MCF 10A (cell line): ENCODE measurements at regions not wholly inside any gene's neighbourhood (a gene's known extent, or its start where the extent isn't known, plus 50 kb on each side); places are given as distances from the start of the nearest gene placed in this dataset.

Source experiments
- BruUV-seq: library from RNA; stranded (reverse); fragments of 400-500 nt; replicated peaks from 2 replicates; lab custom pipeline; 2021; lab: Mats Ljungman, UMichigan
- CTCF ChIA-PET: fragments of 300-600 bp; sonication (Branson Sonifier 250); formaldehyde crosslinking; extraction: SDS; loops from one replicate; lab custom pipeline; 2021; ENCODE audit warnings: antibody characterized with exemption, inconsistent platforms; lab: Yijun Ruan, JAX
- POLR2A ChIA-PET: fragments of 300-600, 350-650 bp; sonication (Branson Sonifier 250); formaldehyde crosslinking; extraction: SDS; loops from one replicate; lab custom pipeline; 2020; ENCODE audit warnings: antibody characterized with exemption, inconsistent platforms; lab: Yijun Ruan, JAX
- DNase-seq: peaks from one replicate; pipeline ENCODE4 v3.0.0-alpha.2; 2018; ENCODE audit not compliant: unreplicated experiment
- H3K27ac Mint-ChIP-seq: one replicate; pipeline ENCODE4 v1.8.0; 2022; ENCODE audit warnings: mild to moderate bottlenecking, low read depth, mixed read lengths; ENCODE audit not compliant: unreplicated experiment
- H3K27me3 Mint-ChIP-seq: one replicate; pipeline ENCODE4 v1.8.0; 2022; ENCODE audit warnings: mixed read lengths; ENCODE audit not compliant: insufficient read depth, unreplicated experiment
- H3K36me3 Mint-ChIP-seq: one replicate; pipeline ENCODE4 v1.8.0; 2022; ENCODE audit warnings: mild to moderate bottlenecking, moderate library complexity, mixed read lengths; ENCODE audit not compliant: insufficient read depth, unreplicated experiment
- H3K4me1 Mint-ChIP-seq: one replicate; pipeline ENCODE4 v1.8.0; 2022; ENCODE audit warnings: mixed read lengths; ENCODE audit not compliant: insufficient read depth, unreplicated experiment
- H3K4me3 Mint-ChIP-seq: one replicate; pipeline ENCODE4 v1.8.0; 2022; ENCODE audit warnings: mild to moderate bottlenecking, moderate library complexity, mixed read lengths; ENCODE audit not compliant: unreplicated experiment
- H3K9me3 Mint-ChIP-seq: one replicate; pipeline ENCODE4 v1.8.0; 2022; ENCODE audit warnings: mixed read lengths; ENCODE audit not compliant: unreplicated experiment
- intact Hi-C: fragments of 100-400 bp; cut with micrococcal nuclease; formaldehyde crosslinking; loops from 2 replicates; pipeline ENCODE4 v1.14.1; 2022
- TF ChIP-seq, protein P1 (sequence below): fragments of 200-600 bp; IDR thresholded peaks from one replicate; pipeline ENCODE4 v1.8.0; 2022; ENCODE audit warnings: antibody characterized with exemption, mild to moderate bottlenecking; ENCODE audit not compliant: unreplicated experiment

DNA sequence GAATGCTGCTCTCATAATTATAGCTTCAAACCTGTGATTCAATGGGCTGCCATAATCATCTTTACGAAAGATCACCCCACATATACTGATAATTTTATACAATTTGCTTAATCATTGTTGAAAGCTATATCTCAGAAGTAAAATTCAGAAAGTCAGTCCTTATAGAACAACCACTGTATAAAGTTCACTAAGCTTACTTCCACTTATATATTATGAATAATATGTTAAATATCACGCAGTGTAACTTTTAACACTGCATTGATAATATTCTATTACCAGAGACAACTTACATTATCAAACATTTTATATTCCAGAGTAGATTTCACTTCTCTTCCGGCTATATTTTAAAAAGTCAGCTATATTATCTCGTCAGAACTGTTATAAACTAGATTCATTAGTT lies 550.1 kb upstream of the PCDH20 start:
- CTCF ChIA-PET: no interaction called here
- DNase-seq: no peak
- BruUV-seq: no TSS peak
- H3K27ac Mint-ChIP-seq: no peak overlapping the region
- intact Hi-C loops: no loop called here
- TF ChIP-seq, protein P1, sequence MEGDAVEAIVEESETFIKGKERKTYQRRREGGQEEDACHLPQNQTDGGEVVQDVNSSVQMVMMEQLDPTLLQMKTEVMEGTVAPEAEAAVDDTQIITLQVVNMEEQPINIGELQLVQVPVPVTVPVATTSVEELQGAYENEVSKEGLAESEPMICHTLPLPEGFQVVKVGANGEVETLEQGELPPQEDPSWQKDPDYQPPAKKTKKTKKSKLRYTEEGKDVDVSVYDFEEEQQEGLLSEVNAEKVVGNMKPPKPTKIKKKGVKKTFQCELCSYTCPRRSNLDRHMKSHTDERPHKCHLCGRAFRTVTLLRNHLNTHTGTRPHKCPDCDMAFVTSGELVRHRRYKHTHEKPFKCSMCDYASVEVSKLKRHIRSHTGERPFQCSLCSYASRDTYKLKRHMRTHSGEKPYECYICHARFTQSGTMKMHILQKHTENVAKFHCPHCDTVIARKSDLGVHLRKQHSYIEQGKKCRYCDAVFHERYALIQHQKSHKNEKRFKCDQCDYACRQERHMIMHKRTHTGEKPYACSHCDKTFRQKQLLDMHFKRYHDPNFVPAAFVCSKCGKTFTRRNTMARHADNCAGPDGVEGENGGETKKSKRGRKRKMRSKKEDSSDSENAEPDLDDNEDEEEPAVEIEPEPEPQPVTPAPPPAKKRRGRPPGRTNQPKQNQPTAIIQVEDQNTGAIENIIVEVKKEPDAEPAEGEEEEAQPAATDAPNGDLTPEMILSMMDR: no peak
- no peaks in the 10 kb centered on the region for H3K9me3 Mint-ChIP-seq
- H3K4me3 Mint-ChIP-seq: no peak overlapping the region
- H3K27me3 Mint-ChIP-seq: no peaks in the 10 kb centered on the region
- H3K36me3 Mint-ChIP-seq: no peaks in the 10 kb centered on the region
- H3K4me1 Mint-ChIP-seq: no peaks in the 10 kb centered on the region
- POLR2A ChIA-PET: no interaction called here

DNA sequence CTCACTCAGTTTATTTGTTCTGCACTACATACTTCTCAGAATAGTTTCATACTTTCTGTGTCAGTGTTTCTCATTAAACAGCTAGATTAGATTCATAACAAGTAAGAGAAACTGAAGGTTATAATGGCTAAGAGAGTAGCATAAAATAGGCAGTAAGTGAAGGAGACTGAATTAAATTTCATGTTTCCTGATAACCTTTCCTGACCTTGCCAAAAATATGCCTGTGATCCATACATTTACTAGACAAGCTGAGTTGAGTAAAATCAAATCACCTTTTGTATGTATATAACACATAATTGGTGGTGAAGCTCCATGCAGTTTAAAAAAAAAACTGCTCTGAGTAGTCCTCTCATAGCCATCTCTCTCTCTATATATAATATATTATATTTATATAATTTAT lies 545.3 kb upstream of the PCDH20 start:
- peaks cover 14% of the 10 kb centered on the region for H3K27me3 Mint-ChIP-seq
- no peaks in the 10 kb centered on the region for H3K4me1 Mint-ChIP-seq
- no peaks in the 10 kb centered on the region for H3K9me3 Mint-ChIP-seq
- CTCF ChIA-PET: no interaction called here
- no peak overlapping the region for H3K4me3 Mint-ChIP-seq
- H3K27ac Mint-ChIP-seq: no peak overlapping the region
- intact Hi-C loops: no loop called here
- no peaks in the 10 kb centered on the region for H3K36me3 Mint-ChIP-seq
- TF ChIP-seq, protein P1: no peak
- POLR2A ChIA-PET: no interaction called here
- no peak for DNase-seq
- no TSS peak for BruUV-seq

DNA sequence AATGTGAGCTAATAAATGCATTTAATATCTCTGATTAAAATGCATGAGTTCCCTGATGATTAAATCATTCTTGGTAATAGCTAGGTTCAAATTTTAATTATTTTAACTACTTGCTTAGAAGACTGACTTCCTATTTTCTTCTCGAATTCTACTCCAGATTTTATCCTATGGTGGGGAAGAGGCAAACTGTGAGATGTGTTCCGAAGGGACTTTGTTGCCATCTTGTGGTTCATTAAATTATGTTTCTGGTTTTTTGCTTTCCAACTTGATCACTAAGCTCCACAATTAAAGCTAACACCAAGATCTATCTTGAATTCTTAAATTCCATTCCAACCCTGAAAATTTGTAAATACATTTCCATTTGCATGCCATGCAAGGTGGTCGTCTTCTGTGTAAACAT lies 538.4 kb upstream of the PCDH20 start:
- DNase-seq: peak; percentile 52
- no TSS peak for BruUV-seq
- Mint-ChIP-seq H3K36me3 (no peaks in the 10 kb centered on the region), H3K9me3 (no peaks in the 10 kb centered on the region), H3K27ac (no peak overlapping the region), H3K27me3 (peaks cover 23% of the 10 kb centered on the region), H3K4me1 (no peaks in the 10 kb centered on the region), H3K4me3 (no peak overlapping the region)
- intact Hi-C loops: loop anchor here (2.0 to 5.0 kb wide), 4 partner anchors 73 to 1505 kb away; no protein-coding TSS in a partner anchor
- ChIA-PET POLR2A (no interaction called here), CTCF (interaction anchor here (0.6 to 1.5 kb wide), 5 partner anchors 1290 to 1506 kb away, joined by 3 to 8 read pairs (median 4); no protein-coding TSS in a partner anchor)
- TF ChIP-seq, protein P1: peak; percentile 45

DNA sequence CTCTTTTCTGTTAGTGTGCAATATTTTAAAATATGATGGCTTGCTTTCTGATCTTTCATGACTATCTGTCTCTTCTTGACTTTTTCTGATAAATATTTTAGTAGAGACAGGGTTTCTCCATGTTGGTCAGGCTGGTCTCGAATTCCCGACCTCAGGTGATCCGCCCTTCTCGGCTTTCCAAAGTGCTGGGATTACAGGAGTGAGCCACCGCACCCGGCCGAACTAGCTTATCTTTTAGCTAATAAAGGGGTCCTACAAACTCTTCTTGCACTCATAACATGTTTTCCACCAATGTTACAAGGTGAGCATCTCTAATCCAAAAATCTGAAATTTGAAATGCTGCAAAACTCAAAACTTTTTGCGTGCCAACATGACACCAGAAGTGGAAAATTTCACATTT lies 535.2 kb upstream of the PCDH20 start:
- H3K9me3 Mint-ChIP-seq: no peaks in the 10 kb centered on the region
- H3K4me1 Mint-ChIP-seq: no peaks in the 10 kb centered on the region
- ChIA-PET CTCF (interaction anchor here (0.6 kb wide), 1 partner anchor 1559 kb away, joined by 6 read pairs; no protein-coding TSS in a partner anchor), POLR2A (no interaction called here)
- intact Hi-C loops: loop anchor here (5.0 kb wide), 2 partner anchors 1299 to 1479 kb away; no protein-coding TSS in a partner anchor
- DNase-seq: no peak
- no TSS peak for BruUV-seq
- no peaks in the 10 kb centered on the region for H3K36me3 Mint-ChIP-seq
- no peak overlapping the region for H3K27ac Mint-ChIP-seq
- no peak overlapping the region for H3K4me3 Mint-ChIP-seq
- TF ChIP-seq, protein P1: no peak
- H3K27me3 Mint-ChIP-seq: peaks cover 39% of the 10 kb centered on the region
